Thymus (tissue), 11 donors: ENCODE measurements at regions not wholly inside any gene's neighbourhood (a gene's known extent, or its start where the extent isn't known, plus 50 kb on each side); places are given as distances from the start of the nearest gene placed in this dataset.

Experiments used
- DNase-seq, 9 donors: peaks; one replicate each; pipeline ENCODE4 v3.0.0-alpha.2; 2013; ENCODE audit warnings: low spot score in 9 of 9, low read depth in 6 of 9, missing footprints in 1 of 9
- H3K27ac ChIP-seq, 2 donors: one replicate each; pipeline ENCODE4 v1.5.1; 2013; ENCODE audit warnings: control low read depth in 1 of 2, low read depth in 1 of 2, low read length in 1 of 2, mild to moderate bottlenecking in 1 of 2, moderate library complexity in 1 of 2
- H3K27me3 ChIP-seq, 2 donors: one replicate each; pipeline ENCODE4 v1.5.1; 2013; ENCODE audit warnings: low read length in 1 of 2; ENCODE audit not compliant: control insufficient read depth in 2 of 2, insufficient read depth in 1 of 2
- H3K36me3 ChIP-seq, 2 donors: one replicate each; pipeline ENCODE4 v1.5.1; 2013; ENCODE audit warnings: low read length in 1 of 2, mild to moderate bottlenecking in 1 of 2, moderate library complexity in 1 of 2; ENCODE audit not compliant: control insufficient read depth in 2 of 2, insufficient read depth in 2 of 2
- H3K4me1 ChIP-seq, 2 donors: one replicate each; pipeline ENCODE4 v1.5.1; 2013; ENCODE audit warnings: low read length in 2 of 2; ENCODE audit not compliant: control insufficient read depth in 2 of 2, insufficient read depth in 2 of 2
- H3K4me3 ChIP-seq, 2 donors: one replicate each; pipeline ENCODE4 v1.5.1; 2013; ENCODE audit warnings: low read length in 2 of 2, control low read depth in 1 of 2, mild to moderate bottlenecking in 1 of 2
- H3K9me3 ChIP-seq, 2 donors: one replicate each; pipeline ENCODE4 v1.5.1; 2013; ENCODE audit warnings: low read length in 1 of 2, mild to moderate bottlenecking in 1 of 2; ENCODE audit not compliant: control insufficient read depth in 2 of 2, insufficient read depth in 1 of 2
- WGBS: extraction: QIAGEN DNeasy Blood & Tissue Kit; methylation state at CpG from one replicate; pipeline ENCODE4 v1.1.7; 2013; 5-methylcytosine and 5-hydroxymethylcytosine counted together
- donor health status: healthy.

DNA sequence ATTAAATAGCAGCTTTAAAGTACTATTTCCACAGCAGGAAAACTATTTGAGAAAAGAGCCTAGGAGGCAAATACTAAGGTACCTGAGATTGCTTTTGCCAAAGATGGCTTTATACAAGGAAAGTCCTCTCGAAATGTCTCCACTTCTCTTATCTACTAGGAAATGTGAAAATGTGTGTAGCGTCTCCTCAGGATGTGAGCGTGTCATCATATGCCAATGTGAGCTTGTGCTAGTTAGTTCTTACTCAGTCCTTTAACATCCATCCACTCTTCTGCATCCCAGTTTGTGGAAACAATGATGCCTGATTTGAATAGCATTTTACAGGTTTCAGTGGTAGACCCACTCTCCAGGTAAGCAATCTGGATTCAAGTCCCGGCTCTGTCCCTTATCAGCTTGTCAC is 421.0 kb downstream of the DYNC2H1 start:
- Histone ChIP-seq H3K36me3 (no peaks in the 10 kb centered on the region), H3K9me3 (no peaks in the 10 kb centered on the region), H3K4me1 (no peaks in the 10 kb centered on the region), H3K27me3 (no peaks in the 10 kb centered on the region), H3K27ac (no peak overlapping the region), H3K4me3 (no peak overlapping the region)
- WGBS = 93% methylated on average over 4 of the region's 4 CpGs
- DNase-seq = no peak

DNA sequence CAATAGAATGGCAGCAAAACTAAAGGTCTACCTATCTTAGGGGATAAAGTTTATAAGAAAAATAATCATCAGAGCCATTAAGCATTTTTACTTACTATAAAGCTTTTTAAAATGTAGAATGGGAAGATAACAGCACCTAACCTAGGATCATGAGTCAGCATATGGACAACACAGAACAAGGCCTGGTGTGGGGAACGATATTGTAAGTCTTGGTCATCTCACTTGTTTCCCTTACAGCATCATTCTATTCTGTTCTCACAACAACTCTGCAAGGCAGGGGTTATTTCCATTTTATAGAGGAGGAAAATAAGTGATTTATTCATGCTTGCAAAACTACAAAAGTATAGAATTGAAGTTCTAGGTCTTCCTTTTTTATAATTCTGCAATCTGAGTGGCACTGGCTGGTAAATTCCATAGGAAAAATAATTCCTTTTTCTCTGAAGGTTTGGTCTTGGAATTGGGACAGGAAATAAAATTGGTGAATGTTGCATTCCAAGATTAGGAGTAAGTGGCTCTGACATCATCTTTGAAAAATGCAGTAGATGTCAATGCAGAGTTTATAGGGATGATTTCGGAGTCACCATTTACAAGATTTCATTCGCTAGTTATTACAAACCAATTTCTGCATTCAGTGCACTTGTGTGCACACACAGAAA is 423.0 kb downstream of the DYNC2H1 start:
- Histone ChIP-seq H3K27me3 (no peaks in the 10 kb centered on the region), H3K4me3 (no peak overlapping the region), H3K4me1 (peaks cover 0 to 2% of the 10 kb centered on the region in 2 donors), H3K9me3 (no peaks in the 10 kb centered on the region), H3K36me3 (no peaks in the 10 kb centered on the region), H3K27ac (no peak overlapping the region)
- 97% methylated on average over 3 of the region's 3 CpGs for WGBS
- no peak for DNase-seq

DNA sequence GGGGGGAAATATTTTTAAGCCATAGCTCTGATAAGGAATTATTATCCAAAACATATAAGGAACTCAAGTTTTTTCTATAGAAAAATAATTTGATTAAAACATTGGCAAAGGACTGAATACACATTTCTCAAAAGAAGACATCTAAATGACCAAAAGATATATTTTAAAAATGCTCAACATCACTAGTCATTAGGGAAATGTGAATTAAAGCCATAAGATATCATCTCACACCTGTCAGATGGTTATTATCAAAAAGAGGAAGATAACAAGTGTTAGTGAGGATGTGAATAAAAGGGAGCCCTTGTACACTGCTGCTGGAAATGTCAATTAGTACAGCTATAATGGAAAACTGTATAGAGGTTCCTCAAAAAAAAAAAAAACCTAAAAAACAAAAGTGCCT is 425.0 kb downstream of the DYNC2H1 start:
- Histone ChIP-seq H3K9me3 (no peaks in the 10 kb centered on the region), H3K4me1 (peaks cover 0 to 3% of the 10 kb centered on the region in 2 donors), H3K36me3 (no peaks in the 10 kb centered on the region), H3K27ac (no peak overlapping the region), H3K27me3 (no peaks in the 10 kb centered on the region), H3K4me3 (no peak overlapping the region)
- no peak for DNase-seq

DNA sequence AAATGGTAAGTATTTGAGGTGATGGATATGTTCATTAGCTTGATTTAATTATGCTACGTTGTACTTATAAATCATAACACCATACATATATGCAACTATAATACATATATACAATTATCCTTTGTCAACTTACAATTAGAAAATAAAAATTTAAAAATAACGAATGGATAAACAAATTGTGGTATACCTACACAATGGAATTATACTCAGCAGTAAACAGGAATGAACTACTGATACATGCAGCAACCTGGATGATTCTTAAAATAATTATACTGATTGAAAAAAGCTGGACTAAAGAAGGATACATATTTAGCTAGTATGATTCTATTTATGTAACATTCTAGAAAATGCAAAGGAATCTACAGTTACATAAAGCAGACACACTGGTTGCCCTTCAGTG is 425.7 kb downstream of the DYNC2H1 start:
- Histone ChIP-seq H3K36me3 (no peaks in the 10 kb centered on the region), H3K9me3 (no peaks in the 10 kb centered on the region), H3K4me3 (no peak overlapping the region), H3K27ac (no peak overlapping the region), H3K27me3 (no peaks in the 10 kb centered on the region), H3K4me1 (peaks cover 0 to 3% of the 10 kb centered on the region in 2 donors)
- no peak for DNase-seq
- WGBS = 90% methylated on average over 2 of the region's 2 CpGs

DNA sequence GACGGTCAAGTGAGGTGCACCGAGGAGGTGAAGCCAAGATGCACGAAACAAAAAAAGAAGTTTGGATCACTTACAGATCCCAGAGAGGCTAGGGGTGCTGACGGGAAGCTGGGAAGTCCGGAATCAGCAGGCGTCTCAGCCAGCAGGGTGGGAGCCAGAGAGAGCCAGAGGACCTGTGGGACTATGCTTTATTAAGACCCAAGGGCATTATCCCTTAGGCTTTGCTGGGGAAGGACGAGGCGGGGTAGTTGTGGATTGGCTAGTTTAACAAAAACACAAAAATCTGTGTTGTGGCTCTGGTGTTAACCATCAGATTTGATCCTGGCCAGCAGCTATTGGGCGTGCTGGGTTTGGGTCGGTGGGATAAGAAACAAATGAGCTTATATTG is 427.1 kb downstream of the DYNC2H1 start:
- H3K27me3 ChIP-seq = no peaks in the 10 kb centered on the region
- H3K27ac ChIP-seq = no peak overlapping the region
- peaks cover 0 to 3% of the 10 kb centered on the region in 2 donors for H3K4me1 ChIP-seq
- no peak overlapping the region for H3K4me3 ChIP-seq
- no peaks in the 10 kb centered on the region for H3K36me3 ChIP-seq
- DNase-seq = no peak
- H3K9me3 ChIP-seq = peaks cover 0 to 3% of the 10 kb centered on the region in 2 donors
- WGBS = 92% methylated on average over 10 of the region's 10 CpGs

DNA sequence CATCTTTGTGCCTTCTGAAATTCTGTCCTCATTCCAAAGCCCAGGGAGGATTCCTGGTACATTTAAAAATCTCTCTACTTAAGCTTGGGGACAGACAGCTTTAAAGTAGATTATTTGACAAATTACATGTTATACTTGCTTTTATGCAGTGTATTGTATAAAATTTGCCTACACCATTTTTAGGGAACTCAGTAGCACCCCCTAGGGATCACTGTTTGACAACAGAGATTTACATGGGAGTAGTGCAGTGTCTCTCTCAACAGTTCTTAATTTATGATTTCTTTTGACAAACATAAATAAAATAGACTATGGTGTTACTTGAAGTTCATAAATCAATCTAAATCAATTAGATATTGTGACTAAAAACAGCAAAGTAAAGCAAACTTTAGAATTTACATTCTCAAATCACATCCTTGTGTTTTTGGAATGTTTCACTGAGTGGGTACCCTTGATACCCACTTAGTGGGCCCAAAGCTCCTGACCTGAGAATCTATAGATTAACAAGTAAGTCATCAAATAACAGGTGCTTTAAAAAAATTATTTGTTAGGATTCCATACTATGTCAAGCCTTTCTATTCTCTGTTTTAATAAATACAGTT is 428.8 kb downstream of the DYNC2H1 start:
- Histone ChIP-seq H3K27ac (no peak overlapping the region), H3K4me3 (no peak overlapping the region), H3K9me3 (peaks cover 0 to 18% of the 10 kb centered on the region in 2 donors), H3K27me3 (no peaks in the 10 kb centered on the region), H3K36me3 (no peaks in the 10 kb centered on the region), H3K4me1 (peaks cover 0 to 3% of the 10 kb centered on the region in 2 donors)
- DNase-seq = no peak

DNA sequence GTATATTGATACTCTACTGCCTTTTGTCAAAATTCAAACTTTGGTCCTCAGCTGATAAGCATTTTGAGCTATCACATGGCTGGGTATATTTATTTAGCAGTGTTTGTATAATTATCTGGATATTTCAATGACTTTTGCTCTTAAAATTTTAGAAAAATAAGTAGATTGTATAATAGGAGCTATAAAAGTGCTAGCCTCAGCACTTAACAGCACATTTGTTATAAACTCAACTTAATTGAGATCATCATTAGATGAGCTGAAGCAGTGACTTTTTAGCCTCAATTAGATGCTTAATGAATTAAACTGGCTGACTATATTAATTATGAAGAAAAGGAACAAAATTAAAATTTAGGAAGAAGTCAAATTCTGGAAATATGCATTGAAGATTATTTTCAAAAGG is 429.9 kb downstream of the DYNC2H1 start:
- no peak for DNase-seq
- H3K27me3 ChIP-seq = no peaks in the 10 kb centered on the region
- peaks cover 0 to 3% of the 10 kb centered on the region in 2 donors for H3K4me1 ChIP-seq
- H3K27ac ChIP-seq = no peak overlapping the region
- no peaks in the 10 kb centered on the region for H3K36me3 ChIP-seq
- no peak overlapping the region for H3K4me3 ChIP-seq
- H3K9me3 ChIP-seq = peaks cover 0 to 19% of the 10 kb centered on the region in 2 donors

DNA sequence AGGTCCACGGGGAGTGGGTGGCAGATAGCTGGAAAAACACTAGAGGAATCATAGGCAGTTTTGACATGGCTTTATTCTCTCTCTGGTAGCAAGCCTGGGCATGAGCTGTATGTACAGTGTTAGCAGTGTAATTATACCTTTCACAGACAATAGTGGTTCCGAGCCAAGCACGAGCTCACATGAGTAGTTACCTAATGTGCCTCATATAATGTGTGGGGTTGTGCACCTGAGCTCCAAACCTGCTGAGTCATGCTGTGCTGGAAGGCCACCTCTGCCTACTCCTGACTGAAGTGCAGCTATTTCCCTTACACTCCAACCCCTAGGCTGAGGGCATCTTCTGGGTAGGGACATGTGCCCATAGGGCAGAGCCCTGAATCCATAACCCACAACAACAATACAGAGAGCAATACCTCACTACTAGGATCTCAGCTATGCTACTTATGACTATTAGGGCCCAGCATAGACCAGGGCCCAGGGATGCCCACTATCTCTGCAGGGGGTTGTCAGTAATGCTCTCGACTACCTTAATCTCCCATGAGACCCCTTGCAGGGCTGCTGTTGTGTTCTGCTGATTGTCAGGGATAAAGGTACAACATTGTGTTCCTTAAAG is 432.1 kb downstream of the DYNC2H1 start:
- Histone ChIP-seq H3K27ac (no peak overlapping the region), H3K4me1 (peaks cover 0 to 3% of the 10 kb centered on the region in 2 donors), H3K4me3 (no peak overlapping the region), H3K9me3 (peaks cover 0 to 19% of the 10 kb centered on the region in 2 donors), H3K27me3 (no peaks in the 10 kb centered on the region), H3K36me3 (no peaks in the 10 kb centered on the region)
- peak in 3 of 9 donors; percentile 5 to 43 (median 7) for DNase-seq
- WGBS = 88% methylated on average over 4 of the region's 4 CpGs

DNA sequence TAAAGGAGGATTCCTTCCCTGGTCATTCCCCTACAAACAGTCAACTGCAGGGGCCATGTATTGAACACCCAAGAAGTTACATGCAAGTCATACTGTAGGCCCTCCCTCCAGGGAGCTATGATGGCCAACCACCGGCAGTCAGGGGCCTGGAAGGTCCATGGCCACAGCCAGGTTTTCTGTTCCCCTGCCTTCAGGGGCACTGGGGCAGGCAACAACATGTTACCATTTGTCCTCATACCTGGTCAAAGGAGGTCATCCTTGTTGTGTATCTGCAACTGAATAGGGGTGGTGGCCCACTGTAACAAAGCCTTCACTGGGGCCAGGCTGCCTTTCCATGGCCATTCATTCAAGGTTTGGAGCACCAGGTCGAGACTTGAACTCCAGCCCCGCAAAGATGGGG is 433.6 kb downstream of the DYNC2H1 start:
- no peak for DNase-seq
- WGBS = 96% methylated on average over 3 of the region's 3 CpGs
- H3K4me3 ChIP-seq = no peak overlapping the region

More for the DNA sequence above, 433.6 kb downstream of the DYNC2H1 start:
- Histone ChIP-seq H3K27me3 (no peaks in the 10 kb centered on the region), H3K27ac (no peak overlapping the region), H3K36me3 (no peaks in the 10 kb centered on the region), H3K4me1 (no peaks in the 10 kb centered on the region), H3K9me3 (peaks cover 0 to 19% of the 10 kb centered on the region in 2 donors)
